Stimulated activated CD4-positive, alpha-beta T cell treated with anti-CD3 and anti-CD28 coated beads, Interleukin-1b, Interleukin-23, amount 100 ng/mL, for 24 hours (primary cell): ENCODE measurements at regions not wholly inside any gene's neighbourhood (a gene's known extent, or its start where the extent isn't known, plus 50 kb on each side); places are given as distances from the start of the nearest gene placed in this dataset.

Experiments
- DNase-seq, 4 experiments: peaks; one replicate each; pipeline ENCODE4 v3.0.0-alpha.2; 2020; ENCODE audit warnings: low read depth in 4 of 4, low spot score in 1 of 4

DNA sequence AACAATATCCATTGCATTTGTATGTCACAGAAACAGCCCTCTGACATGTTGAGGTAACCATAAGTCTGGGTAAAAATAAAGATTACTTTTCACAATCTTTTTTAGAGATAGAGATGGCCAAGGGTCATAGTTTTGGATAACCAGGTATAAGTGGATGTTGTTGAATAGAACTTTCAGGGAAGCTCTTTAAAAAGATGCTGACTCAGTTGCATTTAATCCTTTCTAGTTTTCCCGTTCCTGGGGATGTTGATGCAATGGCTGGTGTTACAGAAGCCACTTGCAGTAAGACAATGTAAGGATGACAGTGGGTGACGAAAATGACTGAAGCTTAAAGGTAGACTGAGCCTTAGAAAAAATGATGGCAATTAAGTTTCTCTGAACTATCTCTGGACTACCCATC lies 1473.7 kb downstream of the AACS start:
- DNase-seq, result no peak

DNA sequence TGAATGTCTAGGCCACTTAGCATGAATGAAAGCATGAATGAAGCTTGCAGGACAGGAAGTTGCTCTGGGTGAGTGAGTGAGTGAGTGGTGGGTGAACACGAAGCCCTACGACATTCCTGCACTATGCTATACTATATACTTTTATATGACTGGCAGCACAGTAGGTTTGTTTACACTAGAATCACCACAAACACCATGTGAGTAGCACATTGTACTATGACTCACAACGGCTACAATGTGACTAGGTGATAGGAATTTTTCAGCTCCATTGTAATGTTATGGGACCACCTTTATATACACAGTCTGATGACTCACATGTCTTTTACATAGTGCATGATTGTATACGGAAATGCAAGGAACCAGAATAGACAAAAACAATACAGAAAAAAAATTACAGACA lies 1480.2 kb downstream of the AACS start:
- DNase-seq, result no peak

- no peak for DNase-seq
Observed at GRCh38 chr12:126547905-126548304, 1482.7 kb downstream of the AACS start.

DNA sequence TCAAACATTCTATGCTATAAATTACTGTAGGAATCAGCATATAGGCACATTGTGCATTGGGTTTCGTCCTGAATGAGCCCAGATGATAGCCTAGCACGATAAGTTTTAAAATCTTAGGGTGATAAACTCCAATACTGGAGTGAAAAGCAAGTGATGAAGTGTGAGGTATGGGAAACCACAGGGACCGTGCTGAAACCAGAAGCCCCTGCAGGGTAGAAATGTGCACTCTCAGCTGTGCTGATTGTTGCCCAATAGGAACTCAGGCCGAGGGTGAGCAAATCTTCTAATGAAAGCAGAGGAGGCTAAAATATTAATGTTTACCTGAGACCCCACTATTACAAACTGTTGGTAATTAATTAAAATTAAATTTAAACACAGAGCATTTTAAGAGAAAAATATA lies 1486.6 kb downstream of the AACS start:
- no peak for DNase-seq

DNA sequence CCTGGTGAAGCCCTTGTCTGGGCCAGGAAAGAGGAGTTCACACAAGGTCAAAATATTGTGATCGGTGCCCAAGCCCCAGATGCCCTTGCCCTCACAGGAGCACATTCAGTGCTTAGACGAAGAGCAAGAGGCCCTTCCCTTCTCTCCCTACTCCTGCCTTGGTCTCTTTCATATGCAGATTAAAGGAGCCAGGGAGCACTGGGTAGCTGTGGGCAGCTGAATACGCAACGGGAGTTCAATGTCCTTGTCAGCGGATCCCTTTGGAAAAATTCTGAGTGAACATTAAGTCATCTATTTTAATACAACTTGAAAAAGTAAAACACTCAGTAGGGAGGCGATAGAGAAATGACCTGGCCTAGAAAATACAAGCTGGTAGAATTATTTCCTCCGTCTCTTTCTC lies 1489.4 kb downstream of the AACS start:
- DNase-seq, result no peak

DNA sequence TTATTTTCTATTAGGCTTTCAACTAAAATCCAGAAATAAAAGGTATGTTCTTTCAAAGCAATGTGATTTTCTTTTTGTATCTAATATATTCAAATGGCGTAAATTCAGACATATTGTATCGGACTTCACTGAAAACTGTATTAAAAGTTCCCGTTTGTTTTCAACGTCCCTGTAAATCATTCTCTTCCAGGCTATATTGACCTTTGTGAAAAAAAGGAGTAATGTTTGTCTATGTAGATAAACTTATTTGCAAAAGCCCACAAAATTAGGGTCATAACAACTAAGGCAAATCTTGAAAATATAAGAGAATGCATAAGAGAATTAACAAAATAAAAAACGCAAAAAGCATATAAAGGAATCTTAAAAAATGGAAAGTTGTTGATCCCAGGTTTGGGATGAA lies 1492.4 kb downstream of the AACS start:
- DNase-seq, result no peak

- DNase-seq, result no peak
Observed at GRCh38 chr12:126558219-126558618, 1493.0 kb downstream of the AACS start.

DNA sequence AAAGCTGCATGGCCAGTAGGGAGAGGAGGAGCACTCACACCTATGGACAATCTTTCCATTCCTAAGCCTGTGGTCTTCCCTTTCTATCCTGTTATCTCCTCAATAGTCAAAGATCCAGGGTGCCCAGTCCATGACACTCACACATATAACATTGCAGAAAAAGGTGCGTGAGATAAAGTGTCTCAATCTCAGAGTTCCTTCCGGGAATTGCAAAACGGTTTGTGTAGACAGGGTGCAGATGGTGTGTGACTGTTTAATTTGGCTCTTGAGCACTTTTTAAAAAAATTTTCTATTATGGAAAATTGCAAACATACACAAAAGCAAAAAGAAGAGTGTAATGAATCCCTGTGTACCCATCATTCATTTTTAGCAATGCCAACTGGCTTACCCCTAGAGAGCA lies 1493.6 kb downstream of the AACS start:
- no peak for DNase-seq

DNA sequence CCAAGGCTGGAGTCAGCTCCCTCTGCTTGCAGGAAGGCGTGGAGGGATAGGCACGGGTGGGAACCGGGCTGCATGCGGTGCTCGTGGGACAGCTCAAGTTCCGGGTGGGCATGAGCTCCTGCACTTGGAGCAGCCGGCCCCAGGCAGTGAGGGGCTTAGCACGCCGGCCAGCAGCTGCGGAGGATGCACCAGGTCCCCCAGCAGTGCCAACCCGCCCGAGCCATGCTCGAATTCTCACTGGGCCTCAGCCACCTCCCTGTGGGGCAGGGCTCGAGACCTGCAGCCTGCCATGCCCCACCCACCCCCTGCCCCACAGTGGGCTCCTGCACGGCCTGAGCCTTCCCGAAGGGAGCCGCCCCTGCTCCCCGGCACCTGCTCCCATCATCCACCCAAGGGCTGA lies 1501.8 kb downstream of the AACS start:
- no peak for DNase-seq

- DNase-seq, result no peak
Observed at GRCh38 chr12:126569706-126570105, 1504.5 kb downstream of the AACS start.

DNA sequence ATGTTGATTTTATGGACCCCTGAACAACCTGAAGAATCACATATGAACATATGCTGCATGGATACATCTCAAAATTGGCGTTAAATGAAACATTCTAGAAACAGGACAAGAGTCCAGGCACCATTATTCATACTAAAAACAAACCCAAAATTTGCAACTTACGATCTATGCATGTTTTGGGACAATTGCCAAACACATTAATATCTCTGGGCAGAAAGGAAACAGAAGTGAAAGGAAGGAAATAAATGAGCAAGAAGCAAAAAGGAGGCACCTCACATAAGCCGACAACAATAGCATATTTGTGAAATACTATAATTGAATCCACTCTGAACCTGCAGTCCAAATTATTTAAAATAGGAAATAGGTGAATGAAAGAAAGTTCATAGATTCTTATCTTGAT lies 1505.3 kb downstream of the AACS start:
- DNase-seq, result no peak

- DNase-seq, result no peak
Observed at GRCh38 chr12:126572170-126572569, 1506.9 kb downstream of the AACS start.

- DNase-seq, result no peak
Observed at GRCh38 chr12:126581655-126582054, 1516.4 kb downstream of the AACS start.

- DNase-seq, result no peak
Observed at GRCh38 chr12:126582231-126582630, 1517.0 kb downstream of the AACS start.

GRCh38 chr12:126588586-126589249 lies 1523.5 kb downstream of the AACS start:
- peak in 2 of 4 experiments; percentile 4 to 14 for DNase-seq

DNA sequence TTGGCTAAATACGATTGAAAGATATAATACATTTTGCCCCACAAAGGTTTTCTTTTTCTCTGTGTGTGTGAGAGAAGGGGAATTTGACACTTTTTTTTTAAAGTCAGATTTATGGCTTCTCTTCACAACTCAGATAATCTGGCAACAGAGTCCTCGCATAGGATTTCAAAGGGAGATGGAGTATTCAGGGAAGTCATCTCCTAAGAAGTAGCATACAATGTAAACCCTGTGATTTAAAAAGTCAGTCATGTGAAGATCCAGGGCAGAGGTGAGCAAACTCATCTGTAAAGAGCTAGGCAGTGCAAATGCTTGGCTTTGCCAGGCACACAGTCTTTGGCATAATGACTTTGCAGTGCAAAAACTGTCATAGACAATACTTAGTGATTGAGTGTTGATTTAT lies 1526.3 kb downstream of the AACS start:
- no peak for DNase-seq

DNA sequence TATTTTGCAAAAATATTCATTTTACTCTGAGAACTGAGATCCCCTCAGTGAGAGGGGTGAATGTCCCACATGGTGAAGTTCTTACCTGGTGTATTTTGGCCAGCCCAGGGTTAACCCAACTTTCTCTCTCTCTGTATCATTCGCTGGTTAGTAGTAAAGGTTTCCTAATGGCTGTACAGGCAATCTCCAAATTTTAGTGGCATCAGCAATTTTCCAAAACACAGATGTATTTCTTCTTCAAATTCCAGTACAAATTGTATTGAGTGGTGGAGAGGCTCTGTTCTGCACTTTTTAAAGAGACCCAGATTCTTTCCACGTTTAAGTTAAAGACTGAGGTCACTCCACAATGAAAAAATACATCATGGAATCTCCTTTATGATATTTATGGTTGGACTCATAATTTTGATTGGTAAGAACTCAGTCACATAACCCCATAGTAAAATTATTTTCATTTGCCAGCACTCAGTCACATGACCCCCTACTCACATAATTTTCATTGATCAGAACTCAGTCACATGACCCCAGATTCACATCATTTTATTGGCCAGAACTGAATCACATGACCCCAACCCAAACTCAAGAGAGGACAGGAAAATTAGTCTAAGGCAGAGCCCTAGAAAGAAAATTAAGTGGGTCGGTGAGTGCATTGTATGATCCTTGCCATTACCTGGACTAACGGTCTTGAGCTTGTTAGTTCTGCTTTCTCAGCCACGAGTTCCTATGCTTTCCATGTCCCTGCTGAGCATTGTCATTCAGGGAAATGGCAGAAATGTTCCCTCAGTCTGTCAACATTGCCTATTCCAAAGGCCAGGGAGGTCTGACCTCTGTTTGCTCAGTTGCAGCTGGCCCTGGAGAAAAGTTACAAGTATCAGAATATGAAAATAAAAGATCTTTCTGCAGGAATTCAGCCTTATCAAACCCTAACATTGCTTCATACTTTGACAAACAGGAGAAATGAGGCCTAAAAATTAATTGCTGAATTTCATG lies 1536.2 kb downstream of the AACS start:
- no peak for DNase-seq

DNA sequence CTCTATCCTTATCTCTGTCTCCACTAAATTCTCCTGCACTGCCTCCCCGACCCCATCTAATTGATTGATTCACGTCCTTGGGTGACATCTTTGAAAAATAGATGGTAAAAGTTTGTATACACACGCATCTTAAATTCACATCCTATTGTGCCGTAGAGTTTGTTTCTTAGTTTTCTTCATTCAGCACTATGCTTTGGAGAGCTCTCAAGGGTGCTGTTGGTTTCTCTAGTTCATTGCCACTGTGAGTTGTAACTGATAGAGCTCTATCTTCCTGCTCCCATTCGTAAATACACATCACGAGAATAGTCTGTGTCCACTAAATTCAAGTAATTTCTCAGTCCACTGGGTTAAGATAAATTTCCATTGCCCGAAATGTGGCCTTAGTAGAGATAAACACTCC lies 1537.4 kb downstream of the AACS start:
- DNase-seq, result no peak

- DNase-seq, result no peak
Observed at GRCh38 chr12:126607157-126607556, 1541.9 kb downstream of the AACS start.

- DNase-seq, result no peak
Observed at GRCh38 chr12:126607867-126608266, 1542.6 kb downstream of the AACS start.

GRCh38 chr12:126608607-126609175 lies 1543.5 kb downstream of the AACS start:
- DNase-seq, result no peak

- DNase-seq, result no peak
Observed at GRCh38 chr12:126616441-126616840, 1551.2 kb downstream of the AACS start.
